GM18505 (cell line): ENCODE measurements at regions not wholly inside any gene's neighbourhood (a gene's known extent, or its start where the extent isn't known, plus 50 kb on each side); places are given as distances from the start of the nearest gene placed in this dataset.

Source experiments
- ATAC-seq: cut with Tn5 transposase; IDR thresholded peaks from one replicate; pipeline ENCODE4 v1.9.1; 2021; ENCODE audit not compliant: unreplicated experiment
- POLR2A ChIP-seq: IDR thresholded peaks from 4 replicates; pipeline ENCODE4 v1.6.1; 2011; ENCODE audit warnings: borderline replicate concordance; ENCODE audit not compliant: insufficient read depth, insufficient read length; ENCODE audit errors: extremely low read depth

DNA sequence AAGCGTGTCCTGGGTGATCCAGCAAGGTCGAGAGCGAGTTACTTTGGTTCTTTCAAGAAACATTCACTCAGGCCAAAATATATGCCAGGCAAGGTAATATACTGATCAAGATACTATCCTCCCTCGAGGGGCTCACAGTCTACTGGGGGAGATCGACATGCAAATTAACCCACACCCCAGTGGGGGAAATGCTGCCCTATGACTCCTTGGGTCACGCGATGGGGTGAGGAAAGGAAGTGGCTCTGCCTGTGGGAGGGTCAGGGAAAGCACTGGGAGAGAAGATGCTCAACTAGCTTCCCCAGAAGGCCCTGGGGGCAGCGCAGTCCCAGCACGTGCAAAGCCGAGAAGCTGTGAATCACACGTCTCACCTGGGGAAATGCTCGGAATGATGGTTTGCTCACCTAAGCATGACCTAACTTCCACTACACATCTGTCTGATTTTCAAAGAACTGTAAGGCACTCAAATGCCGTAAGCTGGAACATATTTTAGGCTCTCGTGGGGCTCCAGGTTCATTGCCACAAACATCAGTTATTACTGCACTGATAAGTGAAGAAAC lies 130.7 kb downstream of the RCN1 start:
- TF ChIP-seq POLR2A, result no peak
- ATAC-seq, result no peak

- no peak for ATAC-seq
- no peak for TF ChIP-seq POLR2A
Observed at GRCh38 chr11:32224580-32224979, 133.7 kb downstream of the RCN1 start.

DNA sequence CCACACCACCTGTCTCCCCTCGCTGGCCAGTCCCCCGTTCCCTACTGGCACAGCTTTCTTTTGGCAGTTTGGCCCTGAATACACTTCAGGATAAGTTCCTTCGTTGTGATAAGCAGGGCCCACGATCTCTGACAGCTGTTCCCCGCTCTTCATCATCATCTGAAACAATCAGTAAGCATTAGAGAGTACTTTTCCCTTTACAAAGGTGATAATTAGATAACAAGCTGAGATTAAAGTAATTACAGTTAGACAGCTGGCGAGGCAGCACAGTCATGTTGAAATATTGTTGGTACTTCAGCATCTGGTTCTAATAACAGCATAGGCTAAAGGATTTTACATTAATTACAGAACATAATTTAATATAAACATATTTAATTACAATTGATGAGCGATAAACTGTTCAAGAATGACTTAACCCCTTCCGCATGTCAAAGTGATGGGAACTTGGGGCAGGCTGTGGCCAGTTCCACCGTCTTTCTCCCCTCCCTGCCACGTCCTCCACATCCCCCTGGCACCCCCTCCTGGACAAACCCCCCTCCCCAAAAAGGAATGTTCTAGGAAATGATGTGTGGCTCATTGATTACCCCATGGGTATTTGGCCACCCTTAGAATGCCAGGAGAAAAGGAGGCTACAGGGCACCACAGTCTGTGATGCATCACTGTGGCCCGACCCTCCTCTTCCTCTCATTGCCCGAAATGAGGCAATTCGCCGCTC lies 134.9 kb downstream of the RCN1 start:
- ATAC-seq, result no peak
- no peak for TF ChIP-seq POLR2A

DNA sequence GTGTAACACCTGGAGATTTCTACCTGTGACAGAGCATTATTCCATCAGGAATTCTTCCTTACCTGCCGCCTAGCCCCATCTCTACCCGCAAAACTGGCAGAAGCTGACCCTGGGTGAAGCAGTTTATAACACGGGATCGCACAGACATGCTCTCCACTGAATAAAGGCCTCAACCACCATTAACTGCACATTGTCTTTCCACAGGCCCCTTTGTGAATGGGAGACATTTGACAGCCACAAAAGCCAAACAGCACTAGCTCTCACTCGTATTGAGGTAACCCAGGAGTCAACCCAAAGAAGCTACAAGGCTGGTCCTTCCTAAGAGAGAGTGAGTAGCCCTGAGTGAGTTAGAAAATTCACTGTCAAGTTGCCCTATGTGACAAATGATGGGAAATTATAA lies 135.6 kb downstream of the RCN1 start:
- no peak for ATAC-seq
- TF ChIP-seq POLR2A, result no peak

DNA sequence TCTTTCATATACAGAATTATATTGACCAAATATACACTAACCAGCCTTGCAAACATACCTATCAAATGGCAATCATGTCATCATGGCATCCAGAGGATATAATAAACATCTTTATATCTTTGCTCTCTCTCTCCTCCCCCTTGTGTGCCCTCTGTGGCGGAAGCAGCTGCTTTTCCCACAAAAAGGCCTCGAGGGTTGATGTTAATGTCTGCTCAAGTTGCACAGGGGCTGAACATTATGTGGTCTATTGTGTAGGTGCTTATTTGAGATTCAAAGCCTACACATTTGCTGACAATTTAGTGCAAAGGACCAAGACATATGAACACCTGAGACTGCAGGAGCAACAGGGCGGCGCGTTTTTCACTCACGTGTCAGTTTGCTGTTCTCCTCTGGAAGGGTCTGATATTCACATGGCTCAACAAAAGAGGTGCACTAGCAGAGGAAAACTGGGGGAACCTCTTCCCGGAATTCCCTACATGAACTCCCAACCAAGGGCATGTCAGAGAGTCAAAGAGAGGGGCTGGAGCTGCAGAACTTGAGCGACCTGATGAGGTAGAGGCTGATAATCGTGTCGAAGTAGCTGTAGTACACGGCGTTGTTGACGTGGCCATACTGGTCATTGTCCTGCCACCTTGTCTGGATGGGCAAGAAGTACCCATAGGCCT lies 138.8 kb downstream of the RCN1 start:
- no peak for ATAC-seq
- TF ChIP-seq POLR2A, result no peak

GRCh38 chr11:32231909-32232493 lies 141.1 kb downstream of the RCN1 start:
- no peak for ATAC-seq
- TF ChIP-seq POLR2A, result no peak

- no peak for ATAC-seq
- no peak for TF ChIP-seq POLR2A
Observed at GRCh38 chr11:32232516-32232915, 141.6 kb downstream of the RCN1 start.

- no peak for ATAC-seq
- no peak for TF ChIP-seq POLR2A
Observed at GRCh38 chr11:32233276-32233675, 142.4 kb downstream of the RCN1 start.

- ATAC-seq, result no peak
- TF ChIP-seq POLR2A, result no peak
Observed at GRCh38 chr11:32233928-32234327, 143.1 kb downstream of the RCN1 start.

DNA sequence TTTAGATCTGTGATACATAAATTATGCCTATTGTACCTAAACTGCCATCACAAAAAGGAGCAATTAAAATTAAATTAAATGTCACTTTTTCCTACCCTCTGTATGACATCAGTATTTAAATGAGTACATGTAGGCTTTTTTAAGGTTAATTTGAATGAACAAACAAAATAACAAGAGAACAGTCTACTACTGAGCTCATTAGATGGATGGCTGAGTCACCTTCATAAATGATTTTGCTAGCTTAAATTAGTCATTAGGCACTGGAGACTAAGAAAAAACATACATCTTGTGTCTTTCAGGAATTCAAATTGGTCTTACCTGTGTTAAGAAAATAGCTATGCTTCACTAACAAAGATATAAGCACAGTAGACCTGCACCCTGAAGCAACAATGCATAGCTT lies 153.6 kb downstream of the RCN1 start:
- no peak for ATAC-seq
- no peak for TF ChIP-seq POLR2A

- ATAC-seq, result no peak
- TF ChIP-seq POLR2A, result no peak
Observed at GRCh38 chr11:32253706-32254105, 162.8 kb downstream of the RCN1 start.

- no peak for TF ChIP-seq POLR2A
- ATAC-seq, result no peak
Observed at GRCh38 chr11:32255841-32256240, 165.0 kb downstream of the RCN1 start.

GRCh38 chr11:32256466-32256865 lies 165.6 kb downstream of the RCN1 start:
- ATAC-seq, result no peak
- TF ChIP-seq POLR2A, result no peak

- peak; percentile 98 for ATAC-seq
- no peak for TF ChIP-seq POLR2A
Observed at GRCh38 chr11:32259641-32260081, 168.8 kb downstream of the RCN1 start.
